Body of pancreas (tissue), 4 donors: ENCODE measurements at regions not wholly inside any gene's neighbourhood (a gene's known extent, or its start where the extent isn't known, plus 50 kb on each side); places are given as distances from the start of the nearest gene placed in this dataset.

Experiments used
- POLR2A ChIP-seq, 3 donors: fragments of 450-650 bp; IDR thresholded peaks; one replicate each; pipeline ENCODE4 v1.6.1; 2016; ENCODE audit warnings: antibody characterized with exemption in 3 of 3, mild to moderate bottlenecking in 2 of 3
- TF ChIP-seq, protein P1 (sequence below), 7 experiments: fragments of 450-650 bp in 4 of 7; fragments of 200-600 bp in 3 of 7; sonication (generic) in 3 of 7; IDR thresholded peaks; one replicate each; pipeline ENCODE4 v1.5.1; 2016 to 2019; ENCODE audit warnings: antibody characterized with exemption in 7 of 7

- TF ChIP-seq, protein P1, sequence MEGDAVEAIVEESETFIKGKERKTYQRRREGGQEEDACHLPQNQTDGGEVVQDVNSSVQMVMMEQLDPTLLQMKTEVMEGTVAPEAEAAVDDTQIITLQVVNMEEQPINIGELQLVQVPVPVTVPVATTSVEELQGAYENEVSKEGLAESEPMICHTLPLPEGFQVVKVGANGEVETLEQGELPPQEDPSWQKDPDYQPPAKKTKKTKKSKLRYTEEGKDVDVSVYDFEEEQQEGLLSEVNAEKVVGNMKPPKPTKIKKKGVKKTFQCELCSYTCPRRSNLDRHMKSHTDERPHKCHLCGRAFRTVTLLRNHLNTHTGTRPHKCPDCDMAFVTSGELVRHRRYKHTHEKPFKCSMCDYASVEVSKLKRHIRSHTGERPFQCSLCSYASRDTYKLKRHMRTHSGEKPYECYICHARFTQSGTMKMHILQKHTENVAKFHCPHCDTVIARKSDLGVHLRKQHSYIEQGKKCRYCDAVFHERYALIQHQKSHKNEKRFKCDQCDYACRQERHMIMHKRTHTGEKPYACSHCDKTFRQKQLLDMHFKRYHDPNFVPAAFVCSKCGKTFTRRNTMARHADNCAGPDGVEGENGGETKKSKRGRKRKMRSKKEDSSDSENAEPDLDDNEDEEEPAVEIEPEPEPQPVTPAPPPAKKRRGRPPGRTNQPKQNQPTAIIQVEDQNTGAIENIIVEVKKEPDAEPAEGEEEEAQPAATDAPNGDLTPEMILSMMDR (IDR thresholded peaks at IDR 0.05) = no peak
- TF ChIP-seq POLR2A (IDR thresholded peaks at IDR 0.05) = no peak
Observed at GRCh38 chr5:172553903-172554302, 87.2 kb upstream of the NEURL1B start.
